ENCODE measurements at regions not wholly inside any gene's neighbourhood (a gene's known extent, or its start where the extent isn't known, plus 50 kb on each side); places are given as distances from the start of the nearest gene placed in this dataset.
"Not testable (repeated sequence)": the region's sequence is repeated elsewhere in the genome, so short reads cannot be mapped to it uniquely, and the experiment has no call there.

DNA sequence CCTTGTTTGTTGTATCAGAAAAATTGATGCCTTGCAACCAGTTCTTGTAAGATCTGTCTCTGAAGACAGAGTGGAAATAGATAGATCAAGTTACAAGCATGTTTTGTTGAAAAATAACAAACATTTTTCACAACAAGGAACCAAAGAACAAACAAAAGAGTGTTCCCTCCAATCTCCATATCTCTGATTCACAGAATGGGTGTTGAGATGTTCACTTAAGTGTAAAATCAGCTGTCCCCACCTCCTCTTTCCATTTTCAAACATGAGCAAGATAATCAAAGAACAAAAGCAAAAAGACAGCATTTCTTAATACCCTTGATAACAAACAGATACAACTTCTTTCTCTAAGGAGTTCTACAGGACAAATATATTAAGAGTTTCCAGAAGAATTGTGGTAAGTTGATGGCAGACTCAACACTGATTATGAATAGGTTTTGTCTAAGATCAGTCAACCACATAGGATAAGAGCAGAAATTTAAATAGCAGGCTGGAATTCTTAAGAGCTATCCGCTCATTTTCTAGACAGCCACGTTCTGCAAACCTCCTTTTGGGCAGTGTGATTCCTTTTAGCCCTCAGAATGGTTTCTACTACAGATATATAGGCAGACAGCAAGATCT lies 970.9 kb upstream of the AUTS2 start:
- no peak overlapping the region for H3K9ac ChIP-seq (ENCODE audit: low read length)
- no peaks in the 10 kb centered on the region for H3K9me3 ChIP-seq (ENCODE audit: insufficient read depth, low read length)
- no peaks in the 10 kb centered on the region for H3K4me1 ChIP-seq (ENCODE audit: low read length)
- H3K4me3 ChIP-seq (ENCODE audit: low read length), result no peak overlapping the region
- H3K4me2 ChIP-seq (ENCODE audit: low read length), result no peak overlapping the region
- no peak overlapping the region for H3K27ac ChIP-seq (ENCODE audit: low read length)
- H3K36me3 ChIP-seq (replicated peaks; ENCODE audit: low read depth, low read length), result no peaks in the 10 kb centered on the region
- no peaks in the 10 kb centered on the region for H3K27me3 ChIP-seq (ENCODE audit: low read depth, low read length)
- H2AFZ ChIP-seq (ENCODE audit: low read depth, low read length), result no peak overlapping the region
- TF ChIP-seq, protein P1, sequence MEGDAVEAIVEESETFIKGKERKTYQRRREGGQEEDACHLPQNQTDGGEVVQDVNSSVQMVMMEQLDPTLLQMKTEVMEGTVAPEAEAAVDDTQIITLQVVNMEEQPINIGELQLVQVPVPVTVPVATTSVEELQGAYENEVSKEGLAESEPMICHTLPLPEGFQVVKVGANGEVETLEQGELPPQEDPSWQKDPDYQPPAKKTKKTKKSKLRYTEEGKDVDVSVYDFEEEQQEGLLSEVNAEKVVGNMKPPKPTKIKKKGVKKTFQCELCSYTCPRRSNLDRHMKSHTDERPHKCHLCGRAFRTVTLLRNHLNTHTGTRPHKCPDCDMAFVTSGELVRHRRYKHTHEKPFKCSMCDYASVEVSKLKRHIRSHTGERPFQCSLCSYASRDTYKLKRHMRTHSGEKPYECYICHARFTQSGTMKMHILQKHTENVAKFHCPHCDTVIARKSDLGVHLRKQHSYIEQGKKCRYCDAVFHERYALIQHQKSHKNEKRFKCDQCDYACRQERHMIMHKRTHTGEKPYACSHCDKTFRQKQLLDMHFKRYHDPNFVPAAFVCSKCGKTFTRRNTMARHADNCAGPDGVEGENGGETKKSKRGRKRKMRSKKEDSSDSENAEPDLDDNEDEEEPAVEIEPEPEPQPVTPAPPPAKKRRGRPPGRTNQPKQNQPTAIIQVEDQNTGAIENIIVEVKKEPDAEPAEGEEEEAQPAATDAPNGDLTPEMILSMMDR (IDR thresholded peaks at IDR 0.05; ENCODE audit: low read depth, low read length), result no peak
- TF ChIP-seq EZH2phosphoT487 (IDR thresholded peaks at IDR 0.05; ENCODE audit: low read depth), result no peak
- no peaks in the 10 kb centered on the region for H3K79me2 ChIP-seq (ENCODE audit: low read length)
- H4K20me1 ChIP-seq (ENCODE audit: insufficient read depth, low read length), result no peaks in the 10 kb centered on the region

DNA sequence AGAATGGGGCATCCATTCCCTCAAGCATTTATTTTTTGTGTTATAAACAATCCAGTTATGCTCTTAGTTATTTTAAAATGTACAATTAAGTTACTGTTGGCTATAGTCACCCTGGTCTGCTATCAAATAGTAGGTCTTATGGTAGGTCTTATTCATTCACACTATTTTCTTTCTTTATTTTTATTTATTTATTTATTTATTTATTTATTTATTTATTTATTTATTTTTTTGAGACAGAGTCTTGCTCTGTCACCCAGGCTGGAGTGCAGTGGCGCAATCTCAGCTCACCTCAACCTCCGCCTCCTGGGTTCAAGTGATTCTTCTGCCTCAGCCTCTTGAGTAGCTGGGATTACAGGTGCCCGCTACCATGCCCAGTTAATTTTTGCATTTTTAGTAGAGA lies 967.4 kb upstream of the AUTS2 start:
- H3K4me2 ChIP-seq (ENCODE audit: low read length); H4K20me1 ChIP-seq (ENCODE audit: insufficient read depth, low read length); H3K27ac ChIP-seq (ENCODE audit: low read length); H3K4me1 ChIP-seq (ENCODE audit: low read length); H3K9ac ChIP-seq (ENCODE audit: low read length); H3K27me3 ChIP-seq (ENCODE audit: low read depth, low read length); H3K36me3 ChIP-seq (replicated peaks; ENCODE audit: low read depth, low read length); H3K79me2 ChIP-seq (ENCODE audit: low read length); H3K9me3 ChIP-seq (ENCODE audit: insufficient read depth, low read length); H3K4me3 ChIP-seq (ENCODE audit: low read length); H2AFZ ChIP-seq (ENCODE audit: low read depth, low read length): not testable (repeated sequence)

DNA sequence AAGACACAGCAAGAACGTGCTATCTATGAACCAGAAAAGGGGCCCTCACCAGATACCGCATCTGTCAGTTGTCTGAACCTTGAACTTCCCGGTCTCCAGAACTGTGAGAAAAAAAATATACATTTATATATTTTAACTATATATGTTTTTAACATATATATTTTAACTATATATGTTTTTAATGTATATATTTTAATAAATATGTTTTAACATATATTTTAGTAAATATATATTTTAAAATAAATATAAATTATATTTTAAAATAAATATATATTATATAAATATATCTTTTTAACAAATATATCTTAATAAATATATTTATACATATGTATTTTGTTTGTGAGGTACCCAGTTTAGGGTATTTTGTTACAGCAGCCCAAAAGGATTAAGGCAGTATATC lies 958.2 kb upstream of the AUTS2 start:
- no peak overlapping the region for H2AFZ ChIP-seq (ENCODE audit: low read depth, low read length)
- H3K79me2 ChIP-seq (ENCODE audit: low read length), result no peaks in the 10 kb centered on the region
- H3K9me3 ChIP-seq (ENCODE audit: insufficient read depth, low read length), result no peaks in the 10 kb centered on the region
- no peaks in the 10 kb centered on the region for H3K36me3 ChIP-seq (replicated peaks; ENCODE audit: low read depth, low read length)
- no peak overlapping the region for H3K27ac ChIP-seq (ENCODE audit: low read length)
- H3K27me3 ChIP-seq (ENCODE audit: low read depth, low read length), result no peaks in the 10 kb centered on the region
- H3K4me2 ChIP-seq (ENCODE audit: low read length), result no peak overlapping the region
- no peak overlapping the region for H3K4me3 ChIP-seq (ENCODE audit: low read length)
- H3K4me1 ChIP-seq (ENCODE audit: low read length), result no peaks in the 10 kb centered on the region
- H4K20me1 ChIP-seq (ENCODE audit: insufficient read depth, low read length), result no peaks in the 10 kb centered on the region
- H3K9ac ChIP-seq (ENCODE audit: low read length), result no peak overlapping the region
- TF ChIP-seq, protein P1 (IDR thresholded peaks at IDR 0.05; ENCODE audit: low read depth, low read length), result no peak
- TF ChIP-seq EZH2phosphoT487 (IDR thresholded peaks at IDR 0.05; ENCODE audit: low read depth), result no peak

DNA sequence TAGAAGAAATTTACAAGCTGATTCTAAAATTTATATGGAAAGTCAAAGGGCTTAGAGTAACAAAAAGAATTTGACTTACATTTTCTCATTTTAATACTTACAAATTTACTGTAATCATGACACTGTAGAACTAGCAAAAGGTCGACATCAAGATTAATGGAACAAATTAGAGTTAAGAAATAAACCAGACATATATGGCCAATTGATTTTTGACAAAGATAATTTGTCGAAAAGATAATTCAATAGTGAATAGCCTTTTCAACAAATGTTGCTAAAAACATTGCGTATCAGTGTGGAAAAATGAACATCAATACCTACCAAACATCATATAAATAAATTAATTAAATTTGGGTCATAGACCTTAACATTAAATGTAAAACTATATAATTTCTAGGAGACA lies 955.5 kb upstream of the AUTS2 start:
- Histone ChIP-seq H2AFZ (ENCODE audit: low read depth, low read length) (no peak overlapping the region), H4K20me1 (ENCODE audit: insufficient read depth, low read length) (no peaks in the 10 kb centered on the region), H3K79me2 (ENCODE audit: low read length) (no peaks in the 10 kb centered on the region), H3K27me3 (ENCODE audit: low read depth, low read length) (no peaks in the 10 kb centered on the region), H3K4me2 (ENCODE audit: low read length) (no peak overlapping the region), H3K36me3 (replicated peaks; ENCODE audit: low read depth, low read length) (no peaks in the 10 kb centered on the region), H3K4me1 (ENCODE audit: low read length) (no peaks in the 10 kb centered on the region), H3K27ac (ENCODE audit: low read length) (no peak overlapping the region), H3K4me3 (ENCODE audit: low read length) (no peak overlapping the region), H3K9me3 (ENCODE audit: insufficient read depth, low read length) (no peaks in the 10 kb centered on the region), H3K9ac (ENCODE audit: low read length) (no peak overlapping the region)
- TF ChIP-seq, protein P1 (IDR thresholded peaks at IDR 0.05; ENCODE audit: low read depth, low read length), result no peak
- no peak for TF ChIP-seq EZH2phosphoT487 (IDR thresholded peaks at IDR 0.05; ENCODE audit: low read depth)

Data from OCI-LY3 (cell line).